ENCODE measurements at regions not wholly inside any gene's neighbourhood (a gene's known extent, or its start where the extent isn't known, plus 50 kb on each side); places are given as distances from the start of the nearest gene placed in this dataset.

DNA sequence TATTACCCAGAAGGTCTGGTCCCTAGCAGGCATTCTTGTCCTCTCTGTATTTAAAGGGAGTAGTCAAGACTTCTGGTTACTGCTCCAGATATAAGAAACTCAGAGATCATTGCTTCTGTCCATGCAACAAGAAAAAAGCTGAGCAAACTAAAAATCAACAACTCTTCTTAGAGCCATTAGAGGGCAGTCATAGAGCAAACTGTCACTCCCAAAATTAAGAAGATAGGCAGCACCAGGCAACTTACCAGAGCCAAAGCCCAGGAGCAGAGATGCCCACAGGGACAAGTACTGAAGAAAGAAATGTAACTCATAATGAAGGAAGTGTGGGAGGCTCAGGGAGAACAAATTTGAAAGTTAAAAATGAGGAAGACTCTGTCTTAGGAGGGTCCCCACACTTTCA, 472.9 kb upstream of the COBL start:
- no peak for TF ChIP-seq POLR2AphosphoS5 (IDR thresholded peaks at IDR 0.05; ENCODE audit: low read depth, low read length)
- TF ChIP-seq, protein P1, sequence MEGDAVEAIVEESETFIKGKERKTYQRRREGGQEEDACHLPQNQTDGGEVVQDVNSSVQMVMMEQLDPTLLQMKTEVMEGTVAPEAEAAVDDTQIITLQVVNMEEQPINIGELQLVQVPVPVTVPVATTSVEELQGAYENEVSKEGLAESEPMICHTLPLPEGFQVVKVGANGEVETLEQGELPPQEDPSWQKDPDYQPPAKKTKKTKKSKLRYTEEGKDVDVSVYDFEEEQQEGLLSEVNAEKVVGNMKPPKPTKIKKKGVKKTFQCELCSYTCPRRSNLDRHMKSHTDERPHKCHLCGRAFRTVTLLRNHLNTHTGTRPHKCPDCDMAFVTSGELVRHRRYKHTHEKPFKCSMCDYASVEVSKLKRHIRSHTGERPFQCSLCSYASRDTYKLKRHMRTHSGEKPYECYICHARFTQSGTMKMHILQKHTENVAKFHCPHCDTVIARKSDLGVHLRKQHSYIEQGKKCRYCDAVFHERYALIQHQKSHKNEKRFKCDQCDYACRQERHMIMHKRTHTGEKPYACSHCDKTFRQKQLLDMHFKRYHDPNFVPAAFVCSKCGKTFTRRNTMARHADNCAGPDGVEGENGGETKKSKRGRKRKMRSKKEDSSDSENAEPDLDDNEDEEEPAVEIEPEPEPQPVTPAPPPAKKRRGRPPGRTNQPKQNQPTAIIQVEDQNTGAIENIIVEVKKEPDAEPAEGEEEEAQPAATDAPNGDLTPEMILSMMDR (IDR thresholded peaks at IDR 0.05; ENCODE audit: control extremely low read depth in 1 of 3, insufficient read depth in 1 of 3, low read depth in 1 of 3, low read length in 3 of 3), result peak in 2 of 3 experiments; percentile 53 to 64; a peak in 3 of 4 replicates
- no peak for TF ChIP-seq CREB1 (IDR thresholded peaks at IDR 0.05)
- TF ChIP-seq, protein P2, sequence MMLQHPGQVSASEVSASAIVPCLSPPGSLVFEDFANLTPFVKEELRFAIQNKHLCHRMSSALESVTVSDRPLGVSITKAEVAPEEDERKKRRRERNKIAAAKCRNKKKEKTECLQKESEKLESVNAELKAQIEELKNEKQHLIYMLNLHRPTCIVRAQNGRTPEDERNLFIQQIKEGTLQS (IDR thresholded peaks at IDR 0.05; ENCODE audit: insufficient read depth, low read depth, low read length), result no peak
- no peak for TF ChIP-seq EGR1 (IDR thresholded peaks at IDR 0.05; ENCODE audit: borderline replicate concordance, low read depth, low read length)
- TF ChIP-seq SUZ12 (IDR thresholded peaks at IDR 0.05; ENCODE audit: low read length), result no peak
- TF ChIP-seq POLR2A (IDR thresholded peaks at IDR 0.05; ENCODE audit: control extremely low read depth in 1 of 2, low read depth in 2 of 2, low read length in 2 of 2), result no peak

All from H1 (cell line).